Heart left ventricle (tissue), 16 donors: ENCODE measurements at regions not wholly inside any gene's neighbourhood (a gene's known extent, or its start where the extent isn't known, plus 50 kb on each side); places are given as distances from the start of the nearest gene placed in this dataset.

Experiments used
- ATAC-seq, 4 donors: fragments of 200-7000 bp; cut with Tn5 transposase; one replicate each; pipeline ENCODE4 v1.9.1; 2020 to 2022; ENCODE audit warnings: moderate library complexity in 4 of 4, mild to moderate bottlenecking in 3 of 4, moderate number of reproducible peaks in 1 of 4
- DNase-seq, 5 donors: peaks; one replicate each; pipeline ENCODE4 v3.0.0-alpha.2; 2020
- H3K27ac ChIP-seq, 12 donors: fragments of 200-600 bp; sonication (generic) in 4 of 12; one replicate each; pipeline versions ENCODE4 v1.5.0 to v1.8.0; 2016 to 2022; ENCODE audit warnings: mild to moderate bottlenecking in 2 of 12
- H3K27me3 ChIP-seq, 9 donors: fragments of 200-600 bp; sonication (generic) in 2 of 9; one replicate each; pipeline versions ENCODE4 v1.5.1 to v1.8.0; 2016 to 2022; ENCODE audit warnings: mild to moderate bottlenecking in 3 of 9
- H3K36me3 ChIP-seq, 9 donors: fragments of 200-600 bp; sonication (generic) in 2 of 9; one replicate each; pipeline versions ENCODE4 v1.5.0 to v1.8.0; 2018 to 2022; ENCODE audit warnings: mild to moderate bottlenecking in 2 of 9
- H3K4me1 ChIP-seq, 12 donors: fragments of 200-600 bp; sonication (generic) in 4 of 12; one replicate each; pipeline versions ENCODE4 v1.5.0 to v1.8.0; 2016 to 2022; ENCODE audit warnings: mild to moderate bottlenecking in 3 of 12
- H3K4me3 ChIP-seq, 12 donors: fragments of 200-600 bp; sonication (generic) in 4 of 12; one replicate each; pipeline versions ENCODE4 v1.5.0 to v1.8.0; 2017 to 2022; ENCODE audit warnings: mild to moderate bottlenecking in 9 of 12, moderate library complexity in 4 of 12
- H3K9me3 ChIP-seq, 12 donors: fragments of 200-600 bp; sonication (generic) in 4 of 12; one replicate each; pipeline versions ENCODE4 v1.5.0 to v1.8.0; 2016 to 2022; ENCODE audit warnings: mild to moderate bottlenecking in 1 of 12
- CTCF ChIP-seq, 12 donors: fragments of 200-600 bp; sonication (generic) in 4 of 12; IDR thresholded peaks; one replicate each; pipeline versions ENCODE4 v1.5.0 to v1.8.0; 2018 to 2022; ENCODE audit warnings: antibody characterized with exemption in 12 of 12, mild to moderate bottlenecking in 5 of 12
- POLR2A ChIP-seq, 2 donors: fragments of 450-650 bp; IDR thresholded peaks; one replicate each; pipeline ENCODE4 v1.6.1; 2017; ENCODE audit warnings: antibody characterized with exemption in 2 of 2, mild to moderate bottlenecking in 2 of 2, moderate library complexity in 2 of 2
- WGBS, 4 donors: extraction: QIAGEN DNeasy Blood & Tissue Kit in 2 of 4; methylation state at CpG; one replicate each; pipeline versions ENCODE4 v1.1.5 to v1.1.7; 2013 to 2018; 5-methylcytosine and 5-hydroxymethylcytosine counted together
- intact Hi-C, 10 donors: fragments of 100-400 bp; cut with DNase I; formaldehyde crosslinking; loops; one replicate each; pipeline versions ENCODE4 v1.11.1 to v1.14.2; 2022
- donor health status: ischemic (EF 13 %, LVEDD 7.1; RV severe dilation, severe dysfunction).
- donor health status: healthy with polysubstance abuse.
- donor health status: DM: no; HTN: yes; CAD: no.
- donor health status: DM: no; HTN: no; CAD: no.
- donor health status: ischemic (EF 25% LVEDD 6.9; RV normal size, moderate dysfunction).
- donor health status: ischemic (EF 25% LVEDD 5.7; RV mildly dilated, moderate dysfunction).
- donor health status: healthy.
- donor health status: DM: yes; HTN: yes; CAD: no.
- donor health status: ischemic (EF 35%, LVEDD 5.7; RV mildly dilated, moderate dysfunction).
- donor health status: nonischemic (EF 11% LVEDD 7.7; RV severe dilation, severe dysfunction).
- donor health status: DM: yes; HTN: yes; CAD: no.
- donor health status: PGD.
- donor health status: ischemic (EF 29% LVEDD 5.4; RV normal size, mild dysfunction).
- donor health status: nonischemic (EF 23%, LVEDD 6.1; RV moderate dilation, normal function).

GRCh38 chr6:15819841-15820240 is 157.0 kb upstream of the DTNBP1 start:
- TF ChIP-seq POLR2A (IDR thresholded peaks at IDR 0.05) (no peak), CTCF (IDR thresholded peaks at IDR 0.05) (no peak)
- H3K36me3 ChIP-seq = no peaks in the 10 kb centered on the region
- H3K9me3 ChIP-seq = no peaks in the 10 kb centered on the region
- ATAC-seq = peak in 1 of 4 donors; percentile 29
- H3K4me1 ChIP-seq = peaks cover 0 to 10% (median 0%) of the 10 kb centered on the region in 12 donors
- intact Hi-C loops = no loop called here
- 83 to 91% (median 84%) methylated on average over 7 of the region's 7 CpGs for WGBS, 4 donors
- no peak for DNase-seq
- no peak overlapping the region for H3K27ac ChIP-seq
- H3K4me3 ChIP-seq = no peak overlapping the region
- H3K27me3 ChIP-seq = no peaks in the 10 kb centered on the region

GRCh38 chr6:15819226-15819625 is 156.4 kb upstream of the DTNBP1 start:
- TF ChIP-seq POLR2A (IDR thresholded peaks at IDR 0.05) (no peak), CTCF (IDR thresholded peaks at IDR 0.05) (no peak)
- H3K4me1 ChIP-seq = peaks cover 0 to 10% (median 0%) of the 10 kb centered on the region in 12 donors
- no peaks in the 10 kb centered on the region for H3K9me3 ChIP-seq
- ATAC-seq (no peak), DNase-seq (no peak)
- H3K27ac ChIP-seq = no peak overlapping the region
- no peaks in the 10 kb centered on the region for H3K27me3 ChIP-seq
- H3K4me3 ChIP-seq = no peak overlapping the region
- 76 to 90% (median 81%) methylated on average over 5 of the region's 5 CpGs for WGBS, 4 donors
- intact Hi-C loops = no loop called here
- no peaks in the 10 kb centered on the region for H3K36me3 ChIP-seq

- TF ChIP-seq POLR2A (IDR thresholded peaks at IDR 0.05) (no peak), CTCF (IDR thresholded peaks at IDR 0.05) (no peak)
Measured at GRCh38 chr6:15818491-15818890, 155.7 kb upstream of the DTNBP1 start.

GRCh38 chr6:15818044-15818443 is 155.2 kb upstream of the DTNBP1 start:
- TF ChIP-seq POLR2A (IDR thresholded peaks at IDR 0.05) (no peak), CTCF (IDR thresholded peaks at IDR 0.05) (no peak)
- intact Hi-C loops = no loop called here
- DNase-seq (no peak), ATAC-seq (no peak)
- Histone ChIP-seq H3K36me3 (no peaks in the 10 kb centered on the region), H3K27ac (no peak overlapping the region), H3K27me3 (no peaks in the 10 kb centered on the region), H3K4me3 (no peak overlapping the region), H3K9me3 (no peaks in the 10 kb centered on the region), H3K4me1 (no peaks in the 10 kb centered on the region)
- WGBS, 4 donors = 91 to 99% (median 94%) methylated on average over 7 of the region's 7 CpGs

More at GRCh38 chr6:15818491-15818890, 155.7 kb upstream of the DTNBP1 start:
- H3K27ac ChIP-seq = no peak overlapping the region
- no peak overlapping the region for H3K4me3 ChIP-seq
- 49 to 75% (median 60%) methylated on average over 2 of the region's 2 CpGs for WGBS, 4 donors
- ATAC-seq (no peak), DNase-seq (no peak)
- intact Hi-C loops = no loop called here
- H3K36me3 ChIP-seq = no peaks in the 10 kb centered on the region
- no peaks in the 10 kb centered on the region for H3K9me3 ChIP-seq
- H3K4me1 ChIP-seq = peaks cover 0 to 4% (median 0%) of the 10 kb centered on the region in 12 donors
- H3K27me3 ChIP-seq = no peaks in the 10 kb centered on the region
